NCI-H1105 (cell line): ENCODE measurements at regions not wholly inside any gene's neighbourhood (a gene's known extent, or its start where the extent isn't known, plus 50 kb on each side); places are given as distances from the start of the nearest gene placed in this dataset.

Experiments
- DNase-seq: peaks from one replicate; lab custom pipeline; 2025; lab: John Stamatoyannopoulos, UW

GRCh38 chr1:234536741-234537140 is 57.8 kb upstream of the TARBP1 start:
- no peak for DNase-seq

GRCh38 chr1:234535763-234536515 is 57.0 kb upstream of the TARBP1 start:
- no peak for DNase-seq

GRCh38 chr1:234535218-234535617 is 56.2 kb upstream of the TARBP1 start:
- DNase-seq, result no peak

- peak; percentile 8 for DNase-seq
Observed at GRCh38 chr1:234533975-234534876, 55.2 kb upstream of the TARBP1 start.

- no peak for DNase-seq
Observed at GRCh38 chr1:234533034-234533891, 54.3 kb upstream of the TARBP1 start.

GRCh38 chr1:234532503-234532922 is 53.5 kb upstream of the TARBP1 start:
- DNase-seq, result no peak

- DNase-seq, result no peak
Observed at GRCh38 chr1:234531151-234531635, 52.2 kb upstream of the TARBP1 start.

GRCh38 chr1:234530672-234531071 is 51.7 kb upstream of the TARBP1 start:
- no peak for DNase-seq

GRCh38 chr1:234529950-234530237 is 50.9 kb upstream of the TARBP1 start:
- DNase-seq, result no peak

GRCh38 chr1:234529095-234529949 is 50.3 kb upstream of the TARBP1 start:
- no peak for DNase-seq
